ENCODE measurements at regions not wholly inside any gene's neighbourhood (a gene's known extent, or its start where the extent isn't known, plus 50 kb on each side); places are given as distances from the start of the nearest gene placed in this dataset.

- TF ChIP-seq JUND (IDR thresholded peaks at IDR 0.05) (no peak), CTCF (IDR thresholded peaks at IDR 0.05) (no peak)
Measured at GRCh38 chr2:76275788-76276187, 565.1 kb upstream of the GCFC2 start.
